Gastroesophageal sphincter (tissue), 4 donors: ENCODE measurements at regions not wholly inside any gene's neighbourhood (a gene's known extent, or its start where the extent isn't known, plus 50 kb on each side); places are given as distances from the start of the nearest gene placed in this dataset.
"Not testable (repeated sequence)": the region's sequence is repeated elsewhere in the genome, so short reads cannot be mapped to it uniquely, and the experiment has no call there.

Source experiments
- ATAC-seq: fragments of 150-250 bp; one replicate; pipeline ENCODE4 v1.9.1; 2016; ENCODE audit warnings: mild to moderate bottlenecking, moderate library complexity
- H3K27ac ChIP-seq, 4 donors: fragments of 200-600 bp; sonication (generic) in 3 of 4; 1 replicate in 3 of 4; 2 replicates in 1 of 4; pipeline ENCODE4 v1.5.1; 2016 to 2019
- H3K27me3 ChIP-seq: fragments of 200-600 bp; sonication (generic); one replicate; pipeline ENCODE4 v1.5.1; 2019
- H3K36me3 ChIP-seq, 2 donors: fragments of 200-600 bp; sonication (generic); one replicate each; pipeline ENCODE4 v1.5.1; 2019; ENCODE audit warnings: control low read depth in 1 of 2
- H3K4me1 ChIP-seq, 3 donors: fragments of 200-600 bp; sonication (generic); 1 replicate in 2 of 3; 2 replicates in 1 of 3; pipeline ENCODE4 v1.5.1; 2016 to 2019; ENCODE audit warnings: control low read depth in 2 of 3
- H3K4me3 ChIP-seq, 2 donors: fragments of 200-600 bp; sonication (generic); one replicate each; pipeline ENCODE4 v1.5.1; 2019; ENCODE audit warnings: mild to moderate bottlenecking in 1 of 2, moderate library complexity in 1 of 2
- H3K9me3 ChIP-seq, 3 donors: fragments of 200-600 bp; sonication (generic); one replicate each; pipeline ENCODE4 v1.5.1; 2017 to 2019; ENCODE audit warnings: control low read depth in 2 of 3
- CTCF ChIP-seq, 4 experiments: fragments of 200-600 bp in 2 of 4; fragments of 450-650 bp in 2 of 4; sonication (generic) in 1 of 4; IDR thresholded peaks; one replicate each; pipeline ENCODE4 v1.5.1; 2017 to 2019; ENCODE audit warnings: antibody characterized with exemption in 4 of 4, mild to moderate bottlenecking in 2 of 4, moderate library complexity in 2 of 4
- EP300 ChIP-seq: sonication (generic); formaldehyde crosslinking; IDR thresholded peaks from one replicate; pipeline ENCODE4 v1.6.1; 2017; ENCODE audit warnings: antibody characterized with exemption, mild to moderate bottlenecking
- POLR2A ChIP-seq, 2 donors: fragments of 450-650 bp; IDR thresholded peaks; one replicate each; pipeline ENCODE4 v1.6.1; 2017; ENCODE audit warnings: antibody characterized with exemption in 2 of 2, mild to moderate bottlenecking in 2 of 2, moderate library complexity in 1 of 2
- POLR2AphosphoS5 ChIP-seq: sonication (generic); formaldehyde crosslinking; IDR thresholded peaks from one replicate; pipeline ENCODE4 v1.6.1; 2017; ENCODE audit warnings: antibody characterized with exemption
- WGBS, 2 donors: methylation state at CpG; one replicate each; pipeline ENCODE4 v1.1.5; 2018; ENCODE audit warnings: low coverage in 1 of 2; 5-methylcytosine and 5-hydroxymethylcytosine counted together

GRCh38 chr9:1173211-1173610 lies 123.1 kb downstream of the DMRT2 start:
- Histone ChIP-seq H3K27ac (no peak overlapping the region), H3K4me1 (no peaks in the 10 kb centered on the region), H3K36me3 (no peaks in the 10 kb centered on the region), H3K27me3 (no peaks in the 10 kb centered on the region), H3K4me3 (no peak overlapping the region), H3K9me3 (peaks cover 0 to 23% (median 0%) of the 10 kb centered on the region in 3 donors)
- ATAC-seq: no peak
- WGBS, 2 donors: 26 to 33% methylated on average over 1 to 3 of the region's 3 CpGs
- TF ChIP-seq POLR2AphosphoS5 (no peak), EP300 (no peak), POLR2A (IDR thresholded peaks at IDR 0.05) (no peak), CTCF (IDR thresholded peaks at IDR 0.05) (no peak)

DNA sequence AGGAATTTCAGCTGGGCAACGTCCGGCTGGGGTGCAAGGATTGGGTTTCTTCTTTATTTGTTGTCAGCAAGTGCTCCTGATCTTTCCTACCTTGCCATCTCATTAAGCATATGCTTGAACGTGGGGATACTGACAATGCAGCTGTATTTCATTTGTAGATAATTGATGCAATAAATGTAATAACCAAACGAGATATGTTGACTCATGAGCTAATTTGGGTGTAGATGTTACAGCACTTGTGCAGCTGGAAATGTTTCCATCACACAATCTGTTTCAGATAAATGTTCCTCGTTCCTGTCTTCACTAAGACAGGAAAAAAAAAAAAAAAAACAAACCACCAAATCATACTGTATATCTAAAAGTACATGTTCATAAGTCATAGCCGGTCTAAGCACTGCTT lies 123.8 kb downstream of the DMRT2 start:
- peaks cover 0 to 17% (median 0%) of the 10 kb centered on the region in 3 donors for H3K9me3 ChIP-seq
- TF ChIP-seq EP300: no peak
- TF ChIP-seq POLR2AphosphoS5: no peak
- TF ChIP-seq CTCF (IDR thresholded peaks at IDR 0.05): no peak
- no peaks in the 10 kb centered on the region for H3K27me3 ChIP-seq
- H3K4me3 ChIP-seq: no peak overlapping the region
- H3K4me1 ChIP-seq: no peaks in the 10 kb centered on the region
- WGBS, 2 donors: 46 to 63% methylated on average over 6 of the region's 6 CpGs
- no peak overlapping the region for H3K27ac ChIP-seq
- ATAC-seq: no peak
- H3K36me3 ChIP-seq: no peaks in the 10 kb centered on the region

- Histone ChIP-seq H3K27me3 (no peaks in the 10 kb centered on the region), H3K9me3 (peaks cover 0 to 6% (median 0%) of the 10 kb centered on the region in 3 donors), H3K36me3 (no peaks in the 10 kb centered on the region), H3K4me1 (no peaks in the 10 kb centered on the region), H3K4me3 (no peak overlapping the region), H3K27ac (no peak overlapping the region)
- 29 to 33% methylated on average over 1 to 2 of the region's 2 CpGs for whole genome bisulfite sequencing, 2 donors
- no peak for ATAC-seq
- TF ChIP-seq EP300 (no peak), CTCF (IDR thresholded peaks at IDR 0.05) (no peak), POLR2A (IDR thresholded peaks at IDR 0.05) (no peak), POLR2AphosphoS5 (no peak)
Measured at GRCh38 chr9:1179366-1179765, 129.2 kb downstream of the DMRT2 start.

DNA sequence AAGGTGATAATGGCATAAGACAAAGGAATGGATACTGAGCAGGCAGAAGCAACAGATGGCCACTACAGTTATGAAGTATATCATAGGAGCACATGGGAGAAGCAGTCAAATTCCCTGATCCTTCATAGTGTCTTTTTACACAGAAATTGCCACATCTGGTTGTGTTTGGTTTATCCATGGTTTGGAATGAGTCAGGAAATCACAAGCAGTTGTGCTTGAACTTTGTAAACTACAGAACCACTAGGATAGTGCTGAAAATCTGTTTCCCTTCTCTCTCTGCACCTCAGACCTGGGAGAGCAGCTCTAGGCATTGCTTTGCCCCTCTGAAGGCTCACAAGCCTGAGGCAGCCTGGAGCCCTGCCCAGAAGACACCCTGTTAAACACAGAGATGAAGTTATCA lies 134.0 kb downstream of the DMRT2 start:
- Histone ChIP-seq H3K4me3 (no peak overlapping the region), H3K4me1 (no peaks in the 10 kb centered on the region), H3K27me3 (no peaks in the 10 kb centered on the region), H3K27ac (no peak overlapping the region), H3K36me3 (no peaks in the 10 kb centered on the region), H3K9me3 (peaks cover 0 to 23% (median 0%) of the 10 kb centered on the region in 3 donors)
- TF ChIP-seq POLR2AphosphoS5 (no peak), POLR2A (IDR thresholded peaks at IDR 0.05) (no peak), CTCF (IDR thresholded peaks at IDR 0.05) (no peak), EP300 (no peak)
- ATAC-seq: no peak

DNA sequence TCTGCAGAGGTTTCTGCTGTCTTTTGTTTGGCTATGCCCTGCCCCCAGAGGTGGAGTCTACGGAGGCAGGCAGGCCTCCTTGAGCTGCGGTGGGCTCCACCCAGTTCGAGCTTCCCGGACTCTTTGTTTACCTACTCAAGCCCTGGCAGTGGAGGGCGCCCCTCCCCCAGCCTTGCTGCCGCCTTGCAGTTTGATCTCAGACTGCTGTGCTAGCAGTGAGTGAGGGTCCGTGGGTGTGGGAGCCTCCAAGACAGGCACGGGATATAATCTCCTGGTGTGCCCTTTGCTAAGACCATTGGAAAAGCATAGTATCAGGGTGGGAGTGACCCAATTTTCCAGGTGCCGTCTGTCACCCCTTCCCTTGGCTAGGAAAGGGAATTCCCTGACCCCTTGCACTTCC lies 137.0 kb downstream of the DMRT2 start:
- H3K9me3 ChIP-seq: peaks cover 0 to 23% (median 0%) of the 10 kb centered on the region in 3 donors
- not testable (repeated sequence) for H3K27me3 ChIP-seq, H3K36me3 ChIP-seq, H3K4me1 ChIP-seq, H3K27ac ChIP-seq, H3K4me3 ChIP-seq, ATAC-seq
- 100% methylated on average over 1 of the region's 9 CpGs; no CpG with 5 or more reads in 1 of the 2 donors for WGBS, 2 donors

GRCh38 chr9:1195636-1196035 lies 145.5 kb downstream of the DMRT2 start:
- not testable (repeated sequence) for ATAC-seq, H3K27me3 ChIP-seq, H3K36me3 ChIP-seq, H3K27ac ChIP-seq, H3K4me1 ChIP-seq, H3K9me3 ChIP-seq, H3K4me3 ChIP-seq
- no CpG with 5 or more reads among the region's 5 CpGs for WGBS, 2 donors
